GF-D8 (cell line): ENCODE measurements at regions not wholly inside any gene's neighbourhood (a gene's known extent, or its start where the extent isn't known, plus 50 kb on each side); places are given as distances from the start of the nearest gene placed in this dataset.
A peak's percentile ranks its signal among the peaks of the same experiment; 100 is the strongest.

Experiments
- DNase-seq: peaks from one replicate; lab custom pipeline; 2025; lab: John Stamatoyannopoulos, UW

- no peak for DNase-seq
Observed at GRCh38 chr6:112725541-112726085, 378.5 kb downstream of the RFPL4B start.

- DNase-seq = no peak
Observed at GRCh38 chr6:112735129-112735528, 388.0 kb downstream of the RFPL4B start.

GRCh38 chr6:112739766-112740165 lies 392.6 kb downstream of the RFPL4B start:
- no peak for DNase-seq

GRCh38 chr6:112743323-112743722 lies 396.2 kb downstream of the RFPL4B start:
- DNase-seq = no peak

GRCh38 chr6:112744827-112745226 lies 397.7 kb downstream of the RFPL4B start:
- DNase-seq = no peak

GRCh38 chr6:112745765-112746164 lies 398.6 kb downstream of the RFPL4B start:
- no peak for DNase-seq

GRCh38 chr6:112749673-112750072 lies 402.5 kb downstream of the RFPL4B start:
- DNase-seq = no peak

GRCh38 chr6:112752305-112752704 lies 405.2 kb downstream of the RFPL4B start:
- DNase-seq = peak; percentile 5

GRCh38 chr6:112752791-112753190 lies 405.7 kb downstream of the RFPL4B start:
- no peak for DNase-seq

- DNase-seq = no peak
Observed at GRCh38 chr6:112760831-112761230, 413.7 kb downstream of the RFPL4B start.

GRCh38 chr6:112761740-112762139 lies 414.6 kb downstream of the RFPL4B start:
- DNase-seq = no peak

- no peak for DNase-seq
Observed at GRCh38 chr6:112764377-112764776, 417.2 kb downstream of the RFPL4B start.

- DNase-seq = no peak
Observed at GRCh38 chr6:112770308-112770707, 423.2 kb downstream of the RFPL4B start.

GRCh38 chr6:112773187-112773586 lies 426.1 kb downstream of the RFPL4B start:
- no peak for DNase-seq

GRCh38 chr6:112774319-112774718 lies 427.2 kb downstream of the RFPL4B start:
- no peak for DNase-seq

- no peak for DNase-seq
Observed at GRCh38 chr6:112780498-112781096, 433.5 kb downstream of the RFPL4B start.

GRCh38 chr6:112781241-112781640 lies 434.1 kb downstream of the RFPL4B start:
- DNase-seq = no peak

GRCh38 chr6:112785408-112785807 lies 438.3 kb downstream of the RFPL4B start:
- DNase-seq = no peak

GRCh38 chr6:112786801-112787200 lies 439.7 kb downstream of the RFPL4B start:
- DNase-seq = no peak

- DNase-seq = no peak
Observed at GRCh38 chr6:112787371-112787770, 440.2 kb downstream of the RFPL4B start.

GRCh38 chr6:112795316-112795715 lies 448.2 kb downstream of the RFPL4B start:
- no peak for DNase-seq

- no peak for DNase-seq
Observed at GRCh38 chr6:112796712-112797111, 449.6 kb downstream of the RFPL4B start.

GRCh38 chr6:112799889-112800288 lies 452.8 kb downstream of the RFPL4B start:
- no peak for DNase-seq

GRCh38 chr6:112800439-112800838 lies 453.3 kb downstream of the RFPL4B start:
- DNase-seq = no peak
